ENCODE measurements at regions not wholly inside any gene's neighbourhood (a gene's known extent, or its start where the extent isn't known, plus 50 kb on each side); places are given as distances from the start of the nearest gene placed in this dataset.
"Not testable (repeated sequence)": the region's sequence is repeated elsewhere in the genome, so short reads cannot be mapped to it uniquely, and the experiment has no call there.

DNA sequence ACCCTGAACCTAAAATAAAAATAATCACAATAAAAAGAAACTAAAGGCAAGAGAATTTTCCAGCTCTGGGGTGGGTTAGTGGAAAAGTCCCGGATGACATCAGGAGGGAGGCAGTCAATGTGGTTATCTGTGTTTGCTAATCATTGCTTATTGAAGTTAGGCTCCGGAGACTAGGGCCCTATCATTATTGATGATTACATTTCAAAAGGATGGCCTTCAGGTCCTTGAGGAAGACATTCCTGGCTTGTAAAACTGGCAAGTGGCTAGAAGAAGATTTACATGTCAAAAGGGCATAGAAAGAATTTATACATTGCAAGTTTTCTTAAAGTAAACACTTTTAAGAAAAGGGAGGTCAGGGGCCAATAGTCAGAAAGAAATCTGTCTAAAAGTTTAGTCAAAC, 123.4 kb downstream of the POSTN start:
- DNase-seq (ENCODE audit: low spot score), result no peak

DNA sequence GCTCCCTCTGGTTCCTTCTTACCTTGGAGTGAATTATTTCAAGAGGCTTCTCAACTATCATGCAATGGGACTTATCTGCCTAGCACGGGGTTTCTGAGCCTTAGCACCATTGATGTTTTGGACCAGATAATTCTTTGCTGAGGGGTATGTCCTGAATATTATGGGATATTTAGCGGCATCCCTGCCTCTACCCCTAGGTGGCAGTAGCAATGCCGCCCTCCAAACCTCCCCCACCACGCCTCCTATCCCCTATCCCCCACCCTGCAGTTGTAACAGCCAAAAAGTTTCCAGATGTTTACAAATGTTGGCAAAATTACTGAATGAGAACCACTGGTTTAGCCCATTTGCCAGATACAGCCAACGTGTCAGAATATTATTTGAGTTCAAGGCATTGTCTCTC, 125.5 kb downstream of the POSTN start:
- no peak for DNase-seq (ENCODE audit: low spot score)

DNA sequence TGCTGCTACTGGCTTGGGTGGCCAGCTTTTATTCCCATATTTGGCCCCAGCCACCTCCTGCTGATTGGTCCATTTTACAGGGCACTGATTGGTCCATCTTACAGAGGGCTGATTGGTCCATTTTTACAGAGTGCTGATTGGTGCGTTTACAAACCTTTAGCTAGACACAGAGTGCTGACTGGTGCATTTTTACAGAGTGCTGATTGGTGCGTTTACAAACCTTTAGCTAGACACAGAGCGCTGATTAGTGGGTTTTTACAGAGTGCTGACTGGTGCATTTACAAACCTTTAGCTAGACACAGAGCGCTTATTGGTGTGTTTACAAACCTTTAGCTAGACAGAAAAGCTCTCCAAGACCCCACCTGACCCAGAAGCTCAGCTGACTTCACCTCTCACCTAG, 126.3 kb downstream of the POSTN start:
- not testable (repeated sequence) for DNase-seq (ENCODE audit: low spot score)

DNA sequence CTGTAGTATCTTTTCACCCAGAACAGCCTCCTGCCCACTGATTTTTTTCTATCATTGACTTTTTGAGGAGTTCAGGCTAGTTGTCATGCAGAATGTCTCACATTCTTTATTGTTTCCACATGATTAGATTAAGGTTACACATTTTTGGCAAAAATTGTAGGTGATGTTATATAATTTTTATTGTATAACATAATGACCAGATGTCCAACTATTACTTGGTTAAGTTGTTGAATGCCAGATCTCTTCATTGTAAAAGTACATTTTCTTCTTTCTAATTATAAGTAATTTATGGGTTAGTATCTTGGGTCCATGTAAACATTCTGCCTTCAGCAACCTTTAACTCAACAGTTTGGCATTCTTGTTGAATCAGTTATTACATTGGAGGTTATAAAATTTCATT, 138.4 kb downstream of the POSTN start:
- no peak for DNase-seq (ENCODE audit: low spot score)

DNA sequence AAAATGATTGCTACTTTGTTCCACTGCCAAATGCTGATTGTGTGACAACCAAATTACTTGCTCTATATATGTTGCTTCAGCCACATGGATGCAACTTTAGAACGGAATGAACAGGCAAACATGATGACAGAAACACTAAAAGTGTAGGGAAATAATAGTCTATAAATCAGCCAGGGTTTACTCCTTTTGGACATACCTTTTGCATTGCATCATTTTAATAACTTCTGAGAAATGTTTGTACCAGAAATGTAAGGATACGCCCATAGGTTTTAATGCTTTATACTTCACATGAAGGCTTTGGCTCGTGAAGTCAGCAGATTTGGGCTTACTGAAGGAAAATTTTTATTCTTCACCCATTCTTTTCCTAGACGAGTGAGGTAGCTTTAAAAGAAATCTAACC, 141.0 kb downstream of the POSTN start:
- no peak for DNase-seq (ENCODE audit: low spot score)

DNA sequence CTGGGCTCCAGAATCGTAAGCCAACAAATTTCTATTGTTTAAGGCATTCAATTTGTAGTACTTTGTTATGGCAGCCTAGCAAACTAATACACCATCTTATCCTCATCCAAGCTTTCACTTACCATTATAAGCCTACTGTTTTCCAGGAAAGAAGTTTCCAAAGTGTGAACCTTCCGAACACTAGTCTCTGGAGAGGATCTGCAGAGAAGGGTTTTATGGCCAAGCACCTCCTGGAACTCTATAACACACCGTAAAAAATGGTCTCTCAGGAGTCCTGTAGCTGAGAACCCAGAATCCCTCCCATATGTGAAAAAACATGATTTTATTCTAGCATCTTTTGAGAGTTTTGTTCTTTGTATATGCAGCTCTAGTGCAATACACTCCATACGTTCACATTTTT, 142.1 kb downstream of the POSTN start:
- DNase-seq (ENCODE audit: low spot score), result no peak

DNA sequence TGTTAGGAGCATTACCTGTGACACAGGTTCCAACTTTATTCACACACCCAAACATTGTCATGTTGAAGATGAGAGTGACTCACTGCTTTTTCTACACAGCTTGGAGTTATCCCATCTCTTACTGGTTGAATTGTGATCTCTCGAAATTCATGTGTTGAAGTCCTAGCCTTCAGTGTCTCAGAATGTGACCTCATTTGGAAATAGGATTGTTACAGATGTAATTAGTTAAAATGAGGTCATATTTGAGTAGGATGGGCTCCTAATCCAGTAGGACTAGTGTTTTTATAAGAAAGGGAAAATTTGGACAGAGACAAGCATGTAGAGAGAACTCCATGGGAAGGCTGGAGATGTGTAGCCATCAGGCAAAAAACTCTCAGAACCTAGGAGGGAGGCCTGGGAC, 142.5 kb downstream of the POSTN start:
- DNase-seq (ENCODE audit: low spot score), result no peak

DNA sequence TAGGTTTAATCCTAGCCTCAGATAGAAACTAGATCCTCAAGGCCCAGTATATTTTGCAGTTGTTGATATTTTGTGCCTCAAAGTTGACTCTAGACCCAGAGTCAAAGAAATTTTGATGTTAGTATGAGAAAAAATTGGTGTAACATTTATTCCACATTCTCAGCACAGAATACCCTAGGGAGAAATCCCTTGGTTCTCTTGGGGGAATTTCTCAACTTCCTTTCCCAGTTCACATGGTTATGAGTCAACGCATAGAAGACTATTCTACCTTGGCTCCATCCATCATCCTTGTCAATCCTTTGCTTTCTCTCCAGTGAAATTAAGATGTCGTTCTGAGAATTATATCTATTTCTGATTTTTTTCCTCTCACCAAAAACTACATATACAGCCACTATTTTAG, 145.3 kb downstream of the POSTN start:
- no peak for DNase-seq (ENCODE audit: low spot score)

DNA sequence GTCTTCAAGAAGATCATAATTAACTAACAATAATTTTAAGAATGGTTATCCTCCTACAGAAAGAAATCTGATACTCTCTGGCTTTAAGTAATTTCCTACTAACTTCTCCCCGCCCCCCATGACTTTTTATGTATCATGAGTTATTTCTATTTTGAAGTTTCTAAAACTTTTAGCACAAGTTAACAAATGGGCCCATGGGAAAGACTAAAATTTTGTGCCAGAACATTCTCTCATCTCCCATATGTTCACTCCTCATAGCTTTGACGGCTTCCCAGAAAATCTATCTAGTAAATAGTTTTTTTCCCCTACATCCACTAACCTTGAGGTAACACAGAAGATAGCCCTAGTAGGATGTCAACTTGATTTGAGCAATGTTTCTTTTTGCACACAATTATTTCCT, 148.3 kb downstream of the POSTN start:
- DNase-seq (ENCODE audit: low spot score), result no peak

DNA sequence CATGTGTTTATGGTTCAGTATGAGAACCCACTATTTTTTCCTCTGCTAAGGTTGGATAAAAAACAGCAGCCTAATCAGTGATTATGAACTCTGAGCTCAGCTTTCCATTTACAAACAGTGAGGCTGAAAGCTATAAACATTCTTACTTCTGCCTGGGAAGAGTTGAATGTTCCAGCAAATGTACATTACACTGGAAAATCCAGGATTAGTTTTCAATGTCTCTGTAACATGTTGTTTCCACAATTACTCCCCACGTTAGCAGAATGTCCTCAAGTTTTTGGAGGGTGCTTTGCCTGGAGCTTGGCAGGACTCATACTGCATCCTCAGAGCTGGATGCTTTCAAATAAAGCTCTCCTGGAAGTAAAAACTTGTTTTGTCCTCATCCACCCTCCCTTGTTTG, 150.4 kb downstream of the POSTN start:
- DNase-seq (ENCODE audit: low spot score), result no peak

DNA sequence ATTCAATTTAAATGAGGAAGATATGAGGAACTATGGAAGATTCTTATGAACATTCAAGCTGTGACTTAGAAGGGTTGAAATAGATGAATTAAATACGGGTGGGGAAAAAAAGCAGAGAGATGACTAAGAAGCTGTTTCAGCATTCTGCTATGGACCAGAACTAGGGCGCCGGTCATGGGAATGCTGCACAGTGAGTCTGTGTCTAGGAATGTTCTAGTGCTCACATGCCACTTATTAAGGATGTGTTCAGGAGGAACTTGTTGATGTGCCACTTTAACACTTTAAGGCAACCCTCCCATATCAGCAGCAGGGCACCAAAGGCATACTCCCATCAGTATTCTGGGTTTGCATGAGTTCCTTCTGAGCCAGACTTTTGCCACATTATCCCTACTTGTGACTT, 152.1 kb downstream of the POSTN start:
- no peak for DNase-seq (ENCODE audit: low spot score)

DNA sequence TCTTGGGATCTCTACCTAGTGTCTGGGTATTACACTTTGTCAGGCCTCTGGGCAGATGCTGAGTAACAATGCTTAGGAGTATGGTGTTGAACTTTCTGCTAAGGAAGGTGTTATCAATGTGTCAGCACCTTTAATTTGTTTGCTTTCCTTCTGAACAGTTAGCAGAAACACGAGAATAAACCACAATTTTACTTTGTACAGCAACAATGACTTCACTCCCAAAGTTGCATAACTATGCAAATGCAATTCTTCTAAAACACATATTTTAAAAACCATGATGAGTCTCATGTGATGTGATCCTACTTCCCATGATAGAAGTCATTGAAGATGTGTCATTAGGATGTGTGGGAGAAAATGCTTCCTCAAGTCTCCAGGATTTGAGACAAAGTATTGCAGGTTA, 155.0 kb downstream of the POSTN start:
- DNase-seq (ENCODE audit: low spot score), result no peak

DNA sequence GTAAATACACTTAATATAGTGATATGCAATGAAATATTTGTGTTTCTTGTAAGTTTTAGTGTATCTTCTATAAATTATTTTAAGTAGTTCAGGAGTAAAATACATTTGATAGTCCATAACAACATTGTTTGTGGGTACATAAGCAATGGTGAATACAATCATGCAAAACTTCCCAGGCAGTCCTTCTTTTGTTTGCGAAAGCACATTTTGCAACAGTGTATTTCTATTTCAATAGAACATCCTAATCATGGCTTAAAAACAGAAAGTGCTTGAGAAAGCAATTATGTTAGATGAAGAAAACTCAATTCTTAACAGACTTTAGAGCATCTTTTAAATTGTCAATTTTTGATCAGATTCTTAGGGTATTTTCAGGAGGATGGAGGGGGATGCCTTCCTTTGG, 155.6 kb downstream of the POSTN start:
- no peak for DNase-seq (ENCODE audit: low spot score)

DNA sequence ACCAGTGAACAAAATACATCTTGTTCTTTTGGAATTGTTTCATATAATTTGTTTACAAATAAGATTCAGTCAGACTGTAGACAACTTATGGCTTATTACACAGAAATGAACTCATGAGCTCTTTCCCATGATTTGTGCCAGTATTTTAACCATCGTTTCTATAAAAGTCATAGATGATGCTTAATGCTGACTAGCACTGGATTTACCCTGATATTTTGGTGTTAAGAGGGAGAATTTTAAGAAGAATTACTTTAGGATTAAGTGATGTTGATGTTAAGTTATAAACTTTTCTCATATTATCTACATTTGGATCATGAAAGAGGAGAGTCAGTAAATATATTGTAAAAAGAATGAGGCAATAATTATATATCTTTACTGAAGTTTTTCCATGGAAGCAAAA, 162.7 kb downstream of the POSTN start:
- no peak for DNase-seq (ENCODE audit: low spot score)

DNA sequence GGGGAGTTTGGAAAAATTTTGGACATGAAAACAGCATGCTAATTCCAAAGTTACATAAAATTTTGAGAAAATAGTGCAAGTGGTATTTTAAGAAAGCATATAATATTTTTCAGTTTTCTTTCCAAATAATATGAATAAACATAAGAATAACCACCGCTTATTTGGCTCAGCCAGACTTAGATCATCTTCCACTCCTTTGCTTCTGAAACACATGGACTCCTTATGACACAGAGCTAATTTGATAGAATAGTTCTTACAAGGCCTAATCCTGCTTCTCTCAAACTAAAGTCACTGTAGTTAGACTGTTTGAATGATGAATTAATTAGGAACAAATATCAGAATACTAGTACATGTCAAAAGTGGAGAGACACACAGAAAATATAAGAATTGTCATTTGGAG, 165.5 kb downstream of the POSTN start:
- no peak for DNase-seq (ENCODE audit: low spot score)

DNA sequence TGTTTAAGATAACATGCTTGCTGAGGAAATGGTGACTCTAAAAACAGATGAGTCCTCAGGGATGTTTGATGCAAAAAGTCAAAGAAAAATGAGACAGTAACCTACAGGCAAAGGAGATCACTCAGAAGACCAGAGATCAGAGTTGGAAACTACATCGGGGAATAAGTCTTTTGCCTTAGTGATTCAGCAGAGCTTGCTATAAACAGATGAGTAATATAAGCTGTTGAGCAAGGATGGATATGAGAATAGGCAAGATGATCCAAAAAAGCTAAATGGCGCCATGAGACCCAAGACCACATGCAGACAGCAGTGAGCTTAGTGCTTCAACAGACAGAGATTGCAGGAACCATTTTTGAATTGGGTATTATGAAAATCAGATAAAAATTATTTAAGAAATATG, 168.6 kb downstream of the POSTN start:
- no peak for DNase-seq (ENCODE audit: low spot score)

DNA sequence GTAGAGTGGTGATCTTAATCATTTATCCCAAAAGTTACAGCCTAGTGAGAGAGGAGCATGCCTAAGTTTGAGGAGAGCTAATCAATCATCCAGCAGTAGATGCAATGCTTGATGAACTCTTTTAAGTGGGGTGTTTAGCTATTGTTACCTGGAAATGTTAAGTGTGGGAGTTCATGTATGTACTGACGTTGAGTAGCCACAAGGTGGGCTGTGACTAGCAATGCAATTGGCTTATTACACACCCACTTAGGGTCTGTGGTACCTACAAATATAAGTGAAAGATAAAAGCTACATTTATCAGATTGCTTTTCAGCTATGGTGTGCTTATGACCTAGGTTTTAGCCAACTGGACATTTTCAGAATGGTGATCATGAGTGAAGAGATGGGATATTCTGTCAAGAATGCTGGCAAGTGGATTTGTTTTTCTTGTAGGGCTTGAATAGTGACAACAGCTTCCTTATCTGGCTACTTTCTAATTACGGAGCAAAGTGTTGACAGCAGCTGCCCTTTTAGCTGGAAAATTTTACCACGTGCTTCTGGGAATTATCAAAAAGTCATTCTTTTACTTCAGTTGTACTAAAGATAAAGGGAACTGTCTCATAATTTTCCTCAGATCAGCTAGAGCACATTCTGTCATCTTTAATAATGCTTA, 170.6 kb downstream of the POSTN start:
- no peak for DNase-seq (ENCODE audit: low spot score)

DNA sequence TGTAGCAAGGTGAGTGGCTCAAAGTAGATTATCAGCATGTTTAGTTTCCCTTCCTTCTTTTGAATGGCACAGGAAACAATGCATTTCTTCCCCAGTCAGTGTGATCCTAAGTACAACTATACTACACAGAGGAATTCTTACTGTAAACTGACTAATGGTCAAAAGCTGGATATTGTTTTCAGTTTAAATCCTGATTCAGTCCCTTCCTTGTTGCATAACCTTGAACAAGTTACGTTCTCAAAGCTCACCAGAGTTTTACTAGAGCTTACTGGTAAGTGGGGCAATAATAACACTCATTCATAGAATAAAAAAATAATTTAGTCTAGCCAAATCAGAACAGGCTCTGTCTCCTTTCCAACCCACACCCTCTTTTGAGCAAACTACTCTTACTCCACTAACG, 180.1 kb downstream of the POSTN start:
- DNase-seq (ENCODE audit: low spot score), result no peak

DNA sequence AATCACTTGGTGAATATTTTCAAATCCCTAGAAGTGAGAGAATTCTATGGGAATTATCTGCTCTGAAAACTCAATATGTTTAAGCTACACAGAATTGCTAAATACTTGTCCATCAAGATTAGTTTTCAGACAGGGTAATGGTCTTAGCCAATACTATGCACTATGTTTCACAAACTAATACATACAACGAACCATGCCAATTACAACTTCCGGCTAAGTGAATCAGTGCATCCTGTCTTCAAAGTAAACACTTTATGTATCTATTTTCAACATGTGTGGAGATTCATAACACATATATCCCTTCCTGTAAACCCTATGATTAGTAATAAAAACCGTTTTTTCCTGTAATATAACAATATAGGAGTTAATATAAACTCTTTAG, 181.5 kb downstream of the POSTN start:
- no peak for DNase-seq (ENCODE audit: low spot score)

DNA sequence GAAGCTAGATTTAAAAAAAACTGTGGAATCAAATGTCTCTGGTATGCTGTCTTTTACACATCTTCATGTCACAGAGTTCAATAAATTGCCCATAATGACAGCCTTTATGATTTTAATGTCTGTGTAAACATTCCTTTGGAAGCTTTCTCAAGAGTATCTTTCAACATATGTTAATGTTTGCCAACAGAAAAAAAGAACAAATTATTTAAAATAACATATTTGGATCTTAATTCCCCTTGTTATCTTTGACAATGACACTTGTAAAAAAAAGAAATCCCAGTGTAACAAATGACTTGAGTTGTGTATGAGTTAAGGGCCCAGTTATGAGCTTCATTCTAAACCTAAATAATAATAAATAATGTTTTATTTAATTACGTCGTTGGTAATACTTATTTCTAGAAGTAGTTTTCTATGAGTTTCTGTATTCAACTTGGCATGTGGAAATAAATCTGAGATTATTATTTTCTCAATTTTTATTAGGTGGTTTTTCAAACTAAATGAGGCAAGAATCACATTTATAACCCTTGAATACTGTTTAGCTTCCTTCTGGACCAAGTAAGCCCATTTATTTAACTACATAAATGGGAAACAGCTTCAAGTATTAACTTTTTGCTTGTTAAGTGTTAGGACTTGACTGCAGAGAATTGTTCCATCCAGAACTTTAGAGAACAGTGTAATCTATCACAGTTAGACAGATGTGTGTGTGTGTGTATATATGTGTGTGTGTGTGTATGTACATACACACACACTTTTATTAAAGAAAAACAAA, 182.1 kb downstream of the POSTN start:
- no peak for DNase-seq (ENCODE audit: low spot score)

DNA sequence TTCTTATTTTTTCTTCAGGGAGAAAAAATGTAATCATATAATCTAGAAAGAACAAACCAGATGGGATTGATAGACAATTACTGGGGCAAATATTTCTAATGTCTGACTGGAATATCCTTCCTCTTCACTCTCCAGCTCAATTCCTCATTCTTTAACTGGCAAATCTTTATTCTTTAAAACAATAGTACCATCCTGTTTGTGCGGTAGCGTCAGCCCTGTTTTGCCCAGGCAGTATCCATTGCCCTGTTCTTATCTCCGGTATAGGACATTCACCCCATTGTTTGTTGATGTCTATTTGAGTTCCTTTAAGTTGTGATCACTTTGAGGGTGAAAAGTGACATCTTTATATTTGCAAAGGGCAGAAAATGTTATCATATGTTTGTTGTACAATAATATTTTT, 185.4 kb downstream of the POSTN start:
- no peak for DNase-seq (ENCODE audit: low spot score)

DNA sequence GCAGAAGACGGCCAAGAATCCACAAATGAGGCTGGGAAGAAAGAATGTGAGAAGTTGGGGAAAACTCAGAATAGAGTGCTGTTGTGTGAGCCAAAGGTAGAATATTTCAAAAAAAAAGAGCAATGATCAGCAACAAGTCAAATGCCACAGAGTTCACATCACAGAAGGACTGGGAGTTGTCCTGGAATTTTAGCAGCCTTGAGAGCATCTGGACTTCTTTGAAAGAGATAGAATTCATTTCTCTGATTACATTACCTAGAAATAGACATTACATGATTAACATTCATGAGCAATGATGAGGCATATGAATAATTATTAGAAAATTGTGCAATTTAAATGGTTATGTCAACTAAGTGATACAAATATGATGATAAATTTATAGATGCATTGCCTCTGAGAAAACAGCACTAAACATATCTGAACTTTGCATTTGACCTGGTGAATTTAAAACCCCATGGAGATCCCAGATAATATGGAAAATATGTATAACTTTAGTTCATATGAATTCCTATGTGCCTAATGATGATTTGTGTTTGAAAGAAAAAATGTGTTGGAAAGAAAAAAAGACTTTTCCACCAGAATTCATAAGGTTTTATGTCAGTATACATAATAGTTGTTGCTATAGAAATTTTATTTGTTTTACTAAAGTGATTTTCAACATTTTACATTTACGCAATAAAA, 186.2 kb downstream of the POSTN start:
- no peak for DNase-seq (ENCODE audit: low spot score)

DNA sequence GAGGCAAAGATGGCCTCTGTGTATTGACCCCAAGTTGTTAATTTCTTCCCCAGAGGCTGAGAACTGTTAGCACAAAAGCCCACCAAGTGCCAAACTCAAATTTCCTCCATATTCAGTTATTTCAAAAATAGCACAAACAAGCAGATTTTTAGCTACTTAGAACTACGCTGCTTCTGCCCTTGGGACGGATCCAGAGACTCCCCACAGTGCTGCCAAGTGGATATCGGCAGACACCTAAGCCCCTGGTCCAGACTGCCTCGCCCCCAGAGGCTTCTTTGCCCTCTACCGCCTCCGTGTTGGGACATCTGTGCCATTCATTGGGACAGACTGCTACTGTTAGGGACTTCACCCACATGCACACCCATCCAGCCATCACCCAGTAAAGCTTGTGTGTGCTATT, 188.3 kb downstream of the POSTN start:
- no peak for DNase-seq (ENCODE audit: low spot score)
